Fibroblast of lung (primary cell): ENCODE measurements at regions not wholly inside any gene's neighbourhood (a gene's known extent, or its start where the extent isn't known, plus 50 kb on each side); places are given as distances from the start of the nearest gene placed in this dataset.

Source experiments
- EZH2 ChIP-seq: IDR thresholded peaks from 2 replicates; pipeline ENCODE4 v1.5.1; 2012; ENCODE audit warnings: low read length, control low read depth, mild to moderate bottlenecking; ENCODE audit errors: missing control alignments
- TF ChIP-seq, protein P1 (sequence below), 2 donors: IDR thresholded peaks in 1 of 2; conservative IDR thresholded peaks in 1 of 2; 1 replicate in 1 of 2; 2 replicates in 1 of 2; pipeline ENCODE4 v1.5.1; 2011 to 2012; ENCODE audit warnings: low read length in 2 of 2, control low read depth in 1 of 2, inconsistent platforms in 1 of 2, low read depth in 1 of 2, mild to moderate bottlenecking in 1 of 2

DNA sequence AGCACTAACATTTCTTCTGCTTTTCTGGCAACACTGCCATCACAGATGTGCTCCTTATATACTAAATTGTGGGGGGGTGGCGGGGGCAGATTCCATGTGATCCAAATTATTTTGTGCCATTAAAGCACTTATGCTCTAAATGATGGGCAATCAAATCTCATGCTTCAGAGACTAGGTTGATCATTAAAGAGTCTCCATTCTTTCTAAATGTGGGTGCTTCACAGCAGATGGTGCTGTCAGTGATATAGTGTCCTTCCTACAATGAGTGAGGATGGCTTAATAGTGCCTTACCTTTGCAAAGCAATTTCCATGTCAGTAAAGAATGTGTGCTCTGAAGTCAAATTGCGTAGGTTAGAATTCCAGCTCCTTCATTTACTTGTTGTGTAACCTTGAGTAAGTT lies 589.8 kb downstream of the ETS1 start:
- TF ChIP-seq, protein P1, sequence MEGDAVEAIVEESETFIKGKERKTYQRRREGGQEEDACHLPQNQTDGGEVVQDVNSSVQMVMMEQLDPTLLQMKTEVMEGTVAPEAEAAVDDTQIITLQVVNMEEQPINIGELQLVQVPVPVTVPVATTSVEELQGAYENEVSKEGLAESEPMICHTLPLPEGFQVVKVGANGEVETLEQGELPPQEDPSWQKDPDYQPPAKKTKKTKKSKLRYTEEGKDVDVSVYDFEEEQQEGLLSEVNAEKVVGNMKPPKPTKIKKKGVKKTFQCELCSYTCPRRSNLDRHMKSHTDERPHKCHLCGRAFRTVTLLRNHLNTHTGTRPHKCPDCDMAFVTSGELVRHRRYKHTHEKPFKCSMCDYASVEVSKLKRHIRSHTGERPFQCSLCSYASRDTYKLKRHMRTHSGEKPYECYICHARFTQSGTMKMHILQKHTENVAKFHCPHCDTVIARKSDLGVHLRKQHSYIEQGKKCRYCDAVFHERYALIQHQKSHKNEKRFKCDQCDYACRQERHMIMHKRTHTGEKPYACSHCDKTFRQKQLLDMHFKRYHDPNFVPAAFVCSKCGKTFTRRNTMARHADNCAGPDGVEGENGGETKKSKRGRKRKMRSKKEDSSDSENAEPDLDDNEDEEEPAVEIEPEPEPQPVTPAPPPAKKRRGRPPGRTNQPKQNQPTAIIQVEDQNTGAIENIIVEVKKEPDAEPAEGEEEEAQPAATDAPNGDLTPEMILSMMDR (conservative IDR thresholded peaks at IDR 0.05 in 1 of 2, IDR thresholded peaks at IDR 0.05 in 1 of 2; ENCODE audit: low read depth in 1 of 2, low read length in 2 of 2): no peak
- no peak for TF ChIP-seq EZH2
